ENCODE measurements at regions not wholly inside any gene's neighbourhood (a gene's known extent, or its start where the extent isn't known, plus 50 kb on each side); places are given as distances from the start of the nearest gene placed in this dataset.

DNA sequence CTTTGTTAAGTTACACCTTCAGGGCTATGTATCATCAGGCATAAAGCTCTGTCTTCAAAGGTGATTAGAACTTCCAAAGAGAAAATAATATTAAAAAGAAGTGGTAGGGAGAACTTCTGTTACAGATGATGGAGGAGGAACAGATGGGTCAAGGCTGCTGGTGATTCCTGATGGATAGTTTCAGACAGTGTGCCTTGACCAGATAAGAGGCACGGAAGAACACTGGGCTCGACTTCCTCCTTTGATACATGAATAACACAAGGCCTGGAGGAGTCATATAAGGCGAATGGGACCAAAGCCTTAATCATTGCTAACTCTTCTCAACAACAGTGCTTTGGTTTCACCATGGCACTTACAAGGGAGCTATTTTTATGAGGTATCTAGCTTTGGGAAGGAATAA is 128.1 kb upstream of the RXFP2 start:
- Histone ChIP-seq H4K5ac (ENCODE audit: low read length) (no peak overlapping the region), H3K18ac (ENCODE audit: low read length) (no peak overlapping the region), H2BK15ac (replicated peaks; ENCODE audit: low read depth) (no peak overlapping the region), H3K27ac (ENCODE audit: low read depth, low read length) (no peak overlapping the region), H2BK5ac (ENCODE audit: low read length) (no peak overlapping the region), H3K23ac (ENCODE audit: low read length) (no peak overlapping the region), H3K56ac (ENCODE audit: low read length) (no peak overlapping the region), H2BK120ac (ENCODE audit: low read depth, low read length) (no peak overlapping the region), H3K79me2 (ENCODE audit: control insufficient read depth, insufficient read depth, low read length) (no peaks in the 10 kb centered on the region), H3K4me3 (ENCODE audit: low read length) (no peak overlapping the region), H3K27me3 (ENCODE audit: insufficient read depth, low read length, poor library complexity) (no peaks in the 10 kb centered on the region), H3K36me3 (ENCODE audit: control insufficient read depth, insufficient read depth, low read length) (no peaks in the 10 kb centered on the region), H4K8ac (ENCODE audit: low read depth, low read length) (no peak overlapping the region), H3K4me1 (ENCODE audit: control insufficient read depth, low read depth, low read length) (no peaks in the 10 kb centered on the region), H3K9ac (ENCODE audit: low read length) (no peak overlapping the region), H3K4ac (ENCODE audit: low read depth, low read length) (no peak overlapping the region), H2AK5ac (ENCODE audit: low read length) (no peak overlapping the region), H3K79me1 (ENCODE audit: low read length) (no peaks in the 10 kb centered on the region), H3K4me2 (ENCODE audit: low read length) (no peak overlapping the region)
- no CpG with 5 or more reads among the region's 3 CpGs for WGBS (ENCODE audit: extremely low coverage, insufficient coverage, low lambda C conversion rate)
- no peak for DNase-seq

DNA sequence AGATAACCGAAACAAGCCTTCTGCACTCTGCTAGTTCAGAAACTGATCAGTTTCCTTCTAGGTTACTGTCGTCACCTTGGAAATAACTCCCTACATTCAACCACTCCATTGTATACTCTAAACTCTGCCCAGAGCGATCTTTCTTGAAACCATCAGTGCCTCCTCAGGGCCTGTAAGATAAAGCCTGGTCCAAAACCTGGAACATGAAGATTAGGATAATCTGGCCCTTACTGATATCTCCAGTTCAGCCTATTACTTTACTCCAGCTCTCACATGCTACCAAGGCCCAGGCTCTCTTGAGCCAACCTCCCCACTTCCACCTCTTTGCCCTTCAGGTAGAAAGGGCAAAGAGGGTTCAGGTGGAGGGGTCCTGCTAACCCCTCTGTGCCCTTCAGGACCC is 125.3 kb upstream of the RXFP2 start:
- Histone ChIP-seq H2BK5ac (ENCODE audit: low read length) (no peak overlapping the region), H3K4me3 (ENCODE audit: low read length) (no peak overlapping the region), H3K9ac (ENCODE audit: low read length) (no peak overlapping the region), H4K8ac (ENCODE audit: low read depth, low read length) (no peak overlapping the region), H3K4ac (ENCODE audit: low read depth, low read length) (no peak overlapping the region), H3K79me1 (ENCODE audit: low read length) (no peaks in the 10 kb centered on the region), H2AK5ac (ENCODE audit: low read length) (no peak overlapping the region), H3K36me3 (ENCODE audit: control insufficient read depth, insufficient read depth, low read length) (no peaks in the 10 kb centered on the region), H2BK120ac (ENCODE audit: low read depth, low read length) (no peak overlapping the region), H3K23ac (ENCODE audit: low read length) (no peak overlapping the region), H3K27ac (ENCODE audit: low read depth, low read length) (no peak overlapping the region), H3K27me3 (ENCODE audit: insufficient read depth, low read length, poor library complexity) (no peaks in the 10 kb centered on the region), H4K5ac (ENCODE audit: low read length) (no peak overlapping the region), H3K4me1 (ENCODE audit: control insufficient read depth, low read depth, low read length) (no peaks in the 10 kb centered on the region), H3K18ac (ENCODE audit: low read length) (no peak overlapping the region), H3K56ac (ENCODE audit: low read length) (no peak overlapping the region), H3K79me2 (ENCODE audit: control insufficient read depth, insufficient read depth, low read length) (no peaks in the 10 kb centered on the region), H3K4me2 (ENCODE audit: low read length) (no peak overlapping the region), H2BK15ac (replicated peaks; ENCODE audit: low read depth) (no peak overlapping the region)
- DNase-seq = no peak
- no CpG with 5 or more reads among the region's 3 CpGs for WGBS (ENCODE audit: extremely low coverage, insufficient coverage, low lambda C conversion rate)

DNA sequence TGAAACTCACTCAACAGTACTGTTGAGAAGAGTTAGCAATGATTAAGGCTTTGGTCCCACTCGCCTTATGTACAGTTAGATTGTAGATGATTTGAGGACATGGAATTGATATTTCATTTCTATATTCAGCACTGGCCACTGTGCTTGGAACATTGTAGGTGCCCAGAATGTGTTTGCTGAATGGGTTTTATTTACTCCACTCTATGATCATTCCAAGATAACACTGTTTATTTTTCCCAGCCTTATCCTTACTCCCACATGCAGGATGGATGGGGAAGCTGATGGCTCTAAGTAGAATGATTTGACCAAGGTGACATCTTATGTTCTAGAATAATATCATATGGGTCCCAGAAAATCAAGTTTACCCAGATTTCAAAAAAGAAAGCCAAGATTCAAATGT is 124.6 kb upstream of the RXFP2 start:
- Histone ChIP-seq H4K5ac (ENCODE audit: low read length) (no peak overlapping the region), H3K79me2 (ENCODE audit: control insufficient read depth, insufficient read depth, low read length) (no peaks in the 10 kb centered on the region), H3K36me3 (ENCODE audit: control insufficient read depth, insufficient read depth, low read length) (no peaks in the 10 kb centered on the region), H2BK15ac (replicated peaks; ENCODE audit: low read depth) (no peak overlapping the region), H3K23ac (ENCODE audit: low read length) (no peak overlapping the region), H2BK5ac (ENCODE audit: low read length) (no peak overlapping the region), H3K4me3 (ENCODE audit: low read length) (no peak overlapping the region), H2BK120ac (ENCODE audit: low read depth, low read length) (no peak overlapping the region), H3K27me3 (ENCODE audit: insufficient read depth, low read length, poor library complexity) (no peaks in the 10 kb centered on the region), H3K9ac (ENCODE audit: low read length) (no peak overlapping the region), H2AK5ac (ENCODE audit: low read length) (no peak overlapping the region), H3K79me1 (ENCODE audit: low read length) (no peaks in the 10 kb centered on the region), H3K18ac (ENCODE audit: low read length) (no peak overlapping the region), H3K56ac (ENCODE audit: low read length) (no peak overlapping the region), H3K4me2 (ENCODE audit: low read length) (no peak overlapping the region), H3K4me1 (ENCODE audit: control insufficient read depth, low read depth, low read length) (no peaks in the 10 kb centered on the region), H3K27ac (ENCODE audit: low read depth, low read length) (no peak overlapping the region), H3K4ac (ENCODE audit: low read depth, low read length) (no peak overlapping the region), H4K8ac (ENCODE audit: low read depth, low read length) (no peak overlapping the region)
- no peak for DNase-seq
- no CpG with 5 or more reads among the region's 1 CpG for WGBS (ENCODE audit: extremely low coverage, insufficient coverage, low lambda C conversion rate)

DNA sequence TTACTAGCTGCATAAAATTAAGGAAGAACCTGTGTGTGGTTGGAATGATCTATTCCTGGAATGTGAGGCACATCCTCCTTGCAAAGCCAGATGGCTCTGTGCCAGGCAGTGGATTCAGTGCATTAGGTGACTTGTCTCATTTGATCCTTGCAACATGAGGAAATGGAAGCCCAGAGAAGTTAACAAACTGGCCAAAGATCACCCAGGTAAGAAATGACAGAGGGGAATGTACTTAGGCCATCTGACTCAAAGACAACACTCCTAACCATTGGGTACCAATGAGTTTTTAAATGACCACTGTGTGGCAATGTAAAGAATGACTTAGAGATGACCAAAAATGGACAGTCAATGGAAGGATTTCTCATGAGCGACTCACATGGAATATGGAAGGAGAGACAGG is 114.2 kb upstream of the RXFP2 start:
- no peak overlapping the region for H3K4ac ChIP-seq (ENCODE audit: low read depth, low read length)
- no CpG with 5 or more reads among the region's 1 CpG for WGBS (ENCODE audit: extremely low coverage, insufficient coverage, low lambda C conversion rate)

DNA sequence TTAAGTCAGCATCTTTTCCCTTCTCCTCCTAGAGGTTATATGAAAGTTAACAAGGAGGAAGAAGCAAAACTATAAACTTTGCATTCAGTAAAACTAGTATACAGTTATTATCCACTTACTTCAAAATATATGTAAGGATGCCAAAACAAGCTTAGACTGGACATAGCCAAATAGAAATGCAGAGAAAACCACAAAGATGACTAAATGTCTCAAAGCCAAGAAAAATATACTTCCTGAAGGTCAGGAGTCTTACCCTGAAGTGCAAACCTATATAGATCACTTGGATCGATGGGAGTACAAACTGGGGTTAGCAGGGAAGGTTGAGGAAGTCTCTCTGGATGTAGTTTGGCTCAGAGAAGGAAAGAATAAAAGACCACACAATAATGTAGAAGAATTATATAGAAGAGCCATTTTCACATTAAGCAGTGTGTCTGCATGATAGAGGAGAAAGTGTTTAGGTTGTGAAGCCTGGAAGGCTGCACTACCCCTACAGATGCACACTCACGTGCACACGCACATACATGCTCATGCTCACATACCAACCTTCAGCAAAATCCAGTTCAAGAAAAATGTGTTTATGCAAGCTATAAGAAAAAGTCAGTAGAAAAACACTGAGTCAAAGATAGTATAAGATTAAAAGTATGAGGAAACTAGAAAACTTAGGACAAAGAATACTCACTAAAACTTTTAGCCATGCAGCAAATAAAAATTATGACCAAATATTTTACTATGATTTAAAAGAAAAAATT is 112.1 kb upstream of the RXFP2 start:
- Histone ChIP-seq H4K5ac (ENCODE audit: low read length) (no peak overlapping the region), H3K79me2 (ENCODE audit: control insufficient read depth, insufficient read depth, low read length) (no peaks in the 10 kb centered on the region), H3K4me1 (ENCODE audit: control insufficient read depth, low read depth, low read length) (no peaks in the 10 kb centered on the region), H3K4me3 (ENCODE audit: low read length) (no peak overlapping the region), H3K18ac (ENCODE audit: low read length) (no peak overlapping the region), H3K23ac (ENCODE audit: low read length) (no peak overlapping the region), H3K27ac (ENCODE audit: low read depth, low read length) (no peak overlapping the region), H3K9ac (ENCODE audit: low read length) (no peak overlapping the region), H3K27me3 (ENCODE audit: insufficient read depth, low read length, poor library complexity) (no peaks in the 10 kb centered on the region), H3K36me3 (ENCODE audit: control insufficient read depth, insufficient read depth, low read length) (no peaks in the 10 kb centered on the region), H2BK15ac (replicated peaks; ENCODE audit: low read depth) (no peak overlapping the region), H2BK5ac (ENCODE audit: low read length) (no peak overlapping the region), H4K8ac (ENCODE audit: low read depth, low read length) (no peak overlapping the region), H3K4me2 (ENCODE audit: low read length) (no peak overlapping the region), H3K79me1 (ENCODE audit: low read length) (no peaks in the 10 kb centered on the region), H3K56ac (ENCODE audit: low read length) (no peak overlapping the region), H2BK120ac (ENCODE audit: low read depth, low read length) (no peak overlapping the region), H2AK5ac (ENCODE audit: low read length) (peak overlapping the region; percentile 65), H3K4ac (ENCODE audit: low read depth, low read length) (no peak overlapping the region)
- no CpG with 5 or more reads among the region's 3 CpGs for WGBS (ENCODE audit: extremely low coverage, insufficient coverage, low lambda C conversion rate)
- DNase-seq = no peak

More for the DNA sequence above, 114.2 kb upstream of the RXFP2 start:
- H3K4me1 ChIP-seq (ENCODE audit: control insufficient read depth, low read depth, low read length) = no peaks in the 10 kb centered on the region
- no peak overlapping the region for H2BK5ac ChIP-seq (ENCODE audit: low read length)
- H2AK5ac ChIP-seq (ENCODE audit: low read length) = no peak overlapping the region
- H3K56ac ChIP-seq (ENCODE audit: low read length) = no peak overlapping the region
- no peaks in the 10 kb centered on the region for H3K27me3 ChIP-seq (ENCODE audit: insufficient read depth, low read length, poor library complexity)
- no peak overlapping the region for H3K27ac ChIP-seq (ENCODE audit: low read depth, low read length)
- H4K5ac ChIP-seq (ENCODE audit: low read length) = no peak overlapping the region
- H3K23ac ChIP-seq (ENCODE audit: low read length) = no peak overlapping the region
- no peaks in the 10 kb centered on the region for H3K36me3 ChIP-seq (ENCODE audit: control insufficient read depth, insufficient read depth, low read length)
- H3K4me2 ChIP-seq (ENCODE audit: low read length) = no peak overlapping the region
- H3K79me2 ChIP-seq (ENCODE audit: control insufficient read depth, insufficient read depth, low read length) = no peaks in the 10 kb centered on the region
- no peak overlapping the region for H2BK120ac ChIP-seq (ENCODE audit: low read depth, low read length)
- no peaks in the 10 kb centered on the region for H3K79me1 ChIP-seq (ENCODE audit: low read length)
- peak overlapping the region; percentile 28 for H4K8ac ChIP-seq (ENCODE audit: low read depth, low read length)
- DNase-seq = peak; percentile 3
- H3K9ac ChIP-seq (ENCODE audit: low read length) = no peak overlapping the region
- no peak overlapping the region for H3K4me3 ChIP-seq (ENCODE audit: low read length)
- no peak overlapping the region for H2BK15ac ChIP-seq (replicated peaks; ENCODE audit: low read depth)
- peak overlapping the region; percentile 28 for H3K18ac ChIP-seq (ENCODE audit: low read length)

Data from mesendoderm (in vitro differentiated cells).